SK-N-SH (cell line): ENCODE measurements at regions not wholly inside any gene's neighbourhood (a gene's known extent, or its start where the extent isn't known, plus 50 kb on each side); places are given as distances from the start of the nearest gene placed in this dataset.

Source experiments
- CTCF ChIA-PET: fragments of 300-600, 350-600 bp; formaldehyde crosslinking; extraction: SDS; loops from one replicate; lab custom pipeline; 2021; lab: Yijun Ruan, JAX
- POLR2A ChIA-PET: fragments of 350-600 bp; sonication (Branson Sonifier 250); formaldehyde crosslinking; extraction: SDS; loops from one replicate; lab custom pipeline; 2020; ENCODE audit warnings: antibody characterized with exemption, inconsistent platforms; lab: Yijun Ruan, JAX
- DNase-seq: peaks from one replicate; pipeline ENCODE4 v3.0.0; 2012
- H2AFZ ChIP-seq: fragments of 200-600 bp; sonication (generic); 2 replicates; pipeline ENCODE4 v1.8.1; 2016; ENCODE audit warnings: antibody characterized with exemption, mild to moderate bottlenecking, low read depth
- H3F3A ChIP-seq: fragments of 200-600 bp; sonication (generic); replicated peaks from 2 replicates; pipeline ENCODE3; 2016; ENCODE audit warnings: antibody characterized with exemption, mild to moderate bottlenecking; ENCODE audit not compliant: insufficient read depth
- H3K27ac ChIP-seq, 2 experiments: fragments of 200-500 bp in 1 of 2; fragments of 200-600 bp in 1 of 2; sonication (Bioruptor generic) in 1 of 2; sonication (generic), shearing (Covaris generic) in 1 of 2; 2 replicates each; pipeline versions ENCODE4 v1.5.1 to v1.6.1; 2014 to 2016; ENCODE audit warnings: low read depth in 2 of 2, inconsistent platforms in 1 of 2, low read length in 1 of 2, mild to moderate bottlenecking in 1 of 2, mixed read lengths in 1 of 2
- H3K27me3 ChIP-seq: fragments of 200-600 bp; sonication (generic), shearing (Covaris generic); 2 replicates; pipeline ENCODE4 v1.6.1; 2016; ENCODE audit warnings: mixed run types; ENCODE audit not compliant: insufficient read depth
- H3K36me3 ChIP-seq, 2 experiments: fragments of 200-500 bp in 1 of 2; fragments of 200-600 bp in 1 of 2; sonication (Bioruptor generic) in 1 of 2; sonication (generic) in 1 of 2; replicated peaks in 1 of 2; 2 replicates each; pipeline versions ENCODE3 to v1.5.1; 2014 to 2016; ENCODE audit warnings: low read length in 1 of 2, mild to moderate bottlenecking in 1 of 2; ENCODE audit not compliant: insufficient read depth in 2 of 2, control insufficient read depth in 1 of 2
- H3K4me1 ChIP-seq, 2 experiments: fragments of 200-500 bp in 1 of 2; fragments of 200-600 bp in 1 of 2; sonication (Bioruptor generic) in 1 of 2; sonication (generic), shearing (Covaris generic) in 1 of 2; 2 replicates each; pipeline versions ENCODE4 v1.5.1 to v1.6.1; 2014 to 2016; ENCODE audit warnings: low read depth in 1 of 2, low read length in 1 of 2, mixed run types in 1 of 2; ENCODE audit not compliant: insufficient read depth in 2 of 2, control insufficient read depth in 1 of 2
- H3K4me2 ChIP-seq: fragments of 200-600 bp; sonication (generic), shearing (Covaris generic); 2 replicates; pipeline ENCODE4 v1.6.1; 2017; ENCODE audit warnings: mixed run types
- H3K4me3 ChIP-seq, 2 experiments: fragments of 200-500 bp in 1 of 2; fragments of 200-600 bp in 1 of 2; sonication (Bioruptor generic) in 1 of 2; sonication (generic), shearing (Covaris generic) in 1 of 2; 2 replicates each; pipeline versions ENCODE4 v1.5.1 to v1.8.1; 2014 to 2016; ENCODE audit warnings: low read depth in 2 of 2, inconsistent platforms in 1 of 2, low read length in 1 of 2, mild to moderate bottlenecking in 1 of 2, mixed read lengths in 1 of 2, moderate library complexity in 1 of 2
- H3K79me2 ChIP-seq: fragments of 200-600 bp; sonication (generic); 2 replicates; pipeline ENCODE4 v1.8.1; 2017; ENCODE audit warnings: mild to moderate bottlenecking; ENCODE audit not compliant: insufficient read depth
- H3K9ac ChIP-seq: fragments of 200-600 bp; sonication (generic); 2 replicates; pipeline ENCODE4 v1.6.1; 2017; ENCODE audit warnings: mixed run types
- H3K9me2 ChIP-seq: fragments of 200-600 bp; sonication (generic); 2 replicates; pipeline ENCODE4 v1.6.1; 2017; ENCODE audit warnings: mixed run types
- H3K9me3 ChIP-seq: fragments of 200-600 bp; sonication (generic); 2 replicates; pipeline ENCODE4 v1.6.1; 2017; ENCODE audit warnings: mixed run types, mild to moderate bottlenecking, moderate library complexity
- H4K20me1 ChIP-seq: fragments of 200-600 bp; sonication (generic); 2 replicates; pipeline ENCODE4 v1.6.1; 2017; ENCODE audit warnings: mild to moderate bottlenecking, mixed run types; ENCODE audit not compliant: insufficient read depth
- ELF1 ChIP-seq: IDR thresholded peaks from 2 replicates; pipeline ENCODE4 v1.4.0; 2012
- EP300 ChIP-seq, 2 experiments: IDR thresholded peaks; 2 replicates each; pipeline versions ENCODE4 v1.4.0 to v1.6.1; 2012; ENCODE audit warnings: borderline replicate concordance in 1 of 2, low read depth in 1 of 2, low read length in 1 of 2
- EZH2phosphoT487 ChIP-seq: fragments of 200-600 bp; sonication (generic); IDR thresholded peaks from 2 replicates; pipeline ENCODE4 v1.6.1; 2017; ENCODE audit warnings: low read depth, mixed run types, mild to moderate bottlenecking, antibody characterized with exemption, moderate library complexity, borderline replicate concordance
- FOXJ3 ChIP-seq: sonication (generic); formaldehyde crosslinking; IDR thresholded peaks from 2 replicates; pipeline ENCODE4 v1.5.1; 2020; ENCODE audit warnings: mild to moderate bottlenecking, missing genetic modification reagents
- FOXM1 ChIP-seq: IDR thresholded peaks from 2 replicates; pipeline ENCODE4 v1.4.0; 2012; ENCODE audit warnings: low read depth, mild to moderate bottlenecking
- JUND ChIP-seq: IDR thresholded peaks from 2 replicates; pipeline ENCODE4 v1.4.0; 2012
- MEF2A ChIP-seq: IDR thresholded peaks from 2 replicates; pipeline ENCODE4 v1.4.0; 2012; ENCODE audit warnings: low read depth, borderline replicate concordance
- NFIC ChIP-seq: IDR thresholded peaks from 2 replicates; pipeline ENCODE4 v1.4.0; 2012; ENCODE audit warnings: borderline replicate concordance
- RCOR1 ChIP-seq: fragments of 150-350 bp; IDR thresholded peaks from 2 replicates; pipeline ENCODE4 v1.6.1; 2017; ENCODE audit warnings: antibody characterized with exemption, low read length
- RFX5 ChIP-seq: IDR thresholded peaks from 2 replicates; pipeline ENCODE4 v1.6.1; 2012; ENCODE audit warnings: mild to moderate bottlenecking, improper control_type of control experiment, low read length
- RXRA ChIP-seq: IDR thresholded peaks from 2 replicates; pipeline ENCODE4 v1.4.0; 2012; ENCODE audit warnings: low read depth, mild to moderate bottlenecking, borderline replicate concordance
- SIN3A ChIP-seq: IDR thresholded peaks from 2 replicates; pipeline ENCODE4 v1.6.1; 2012; ENCODE audit warnings: low read depth, mild to moderate bottlenecking, low read length, moderate library complexity, borderline replicate concordance
- TAF1 ChIP-seq: IDR thresholded peaks from 2 replicates; pipeline ENCODE4 v1.6.1; 2012; ENCODE audit warnings: low read depth, mild to moderate bottlenecking, low read length, moderate library complexity, borderline replicate concordance
- TCF12 ChIP-seq: IDR thresholded peaks from 2 replicates; pipeline ENCODE4 v1.4.0; 2012
- YY1 ChIP-seq: IDR thresholded peaks from 2 replicates; pipeline ENCODE4 v1.4.0; 2012; ENCODE audit warnings: low read depth, mild to moderate bottlenecking
- whole genome bisulfite sequencing: methylation state at CpG from one replicate; pipeline ENCODE4 v1.1.6; 2017; ENCODE audit warnings: low lambda C conversion rate; 5-methylcytosine and 5-hydroxymethylcytosine counted together
- TF ChIP-seq, protein P1 (sequence below): IDR thresholded peaks from 2 replicates; pipeline ENCODE4 v1.4.0; 2012; ENCODE audit warnings: low read depth, borderline replicate concordance
- TF ChIP-seq, protein P2 (sequence below): IDR thresholded peaks from 2 replicates; pipeline ENCODE4 v1.6.1; 2012; ENCODE audit warnings: mild to moderate bottlenecking, low read depth, low read length, moderate library complexity

DNA sequence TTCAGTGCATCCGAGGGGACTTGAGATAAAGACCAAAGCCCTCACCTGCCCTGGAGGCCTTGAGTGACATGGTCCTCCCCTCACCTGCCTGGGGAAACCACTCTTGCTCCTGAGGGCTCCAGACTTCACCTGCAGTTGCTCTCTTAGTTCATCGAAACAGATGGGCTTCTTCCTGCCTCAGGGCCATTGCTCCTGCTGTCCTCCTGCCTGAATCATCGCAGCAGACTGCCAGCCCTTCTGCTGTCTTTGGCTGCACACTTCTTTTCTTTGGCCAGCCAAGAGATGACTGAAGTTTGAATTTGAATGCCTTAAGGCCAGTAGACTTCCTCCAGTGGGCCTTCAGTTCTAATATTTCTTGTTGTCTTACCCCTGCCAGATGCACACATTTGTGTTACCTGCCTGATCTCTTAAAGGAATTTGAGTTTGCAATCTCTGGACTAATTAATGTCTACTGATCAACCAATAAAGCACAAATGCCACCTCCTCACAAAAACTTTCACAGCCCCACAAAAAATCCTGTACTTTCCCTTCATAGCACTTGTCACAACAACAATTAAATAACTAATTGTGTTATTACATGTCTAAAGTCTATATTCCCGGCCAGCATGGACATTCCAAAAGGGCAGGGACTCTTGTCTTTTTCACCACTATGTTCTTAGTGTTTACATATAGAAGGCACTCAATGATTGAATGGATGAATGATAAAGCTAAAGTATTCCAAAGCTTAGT, 56.7 kb upstream of the SGK1 start:
- no peak overlapping the region for H3K4me3 ChIP-seq
- WGBS = 61% methylated on average over 3 of the region's 4 CpGs
- no peaks in the 10 kb centered on the region for H3K4me1 ChIP-seq
- H2AFZ ChIP-seq = no peak overlapping the region
- H3K27ac ChIP-seq = peak overlapping the region in 1 of 2 experiments; percentile 82; a peak in 2 of 4 replicates
- H3K36me3 ChIP-seq = no peaks in the 10 kb centered on the region
- H3K9me3 ChIP-seq = no peaks in the 10 kb centered on the region
- H4K20me1 ChIP-seq = no peaks in the 10 kb centered on the region
- H3K4me2 ChIP-seq = no peak overlapping the region
- no peak overlapping the region for H3K9ac ChIP-seq
- H3K27me3 ChIP-seq = no peaks in the 10 kb centered on the region
- peaks cover 13% of the 10 kb centered on the region for H3F3A ChIP-seq
- ChIA-PET CTCF (no interaction called here), POLR2A (no interaction called here)
- no peaks in the 10 kb centered on the region for H3K79me2 ChIP-seq
- TF ChIP-seq RXRA = no peak
- TF ChIP-seq MEF2A = no peak
- no peak for TF ChIP-seq RCOR1
- H3K9me2 ChIP-seq = no peaks in the 10 kb centered on the region
- DNase-seq = no peak

DNA sequence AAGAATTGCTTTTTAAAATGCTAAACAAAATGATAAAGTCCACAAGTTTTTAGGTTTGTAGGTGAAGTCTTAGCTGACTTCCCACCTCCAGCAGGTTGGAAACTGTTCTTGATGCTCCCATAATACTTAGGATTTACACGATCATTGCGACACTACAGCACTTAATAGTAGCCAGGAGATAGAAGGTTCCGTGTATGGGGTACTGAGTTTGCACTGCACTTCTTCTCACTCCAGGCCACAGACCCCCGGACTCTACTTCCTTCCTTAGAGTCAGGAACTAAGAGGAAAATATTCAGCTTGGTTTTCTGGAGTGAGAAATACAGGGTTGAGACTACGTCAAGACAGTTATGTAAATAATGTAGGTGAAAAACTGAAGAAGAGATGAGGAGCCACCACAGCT, 56.1 kb upstream of the SGK1 start:
- no peaks in the 10 kb centered on the region for H3K9me2 ChIP-seq
- peaks cover 13% of the 10 kb centered on the region for H3F3A ChIP-seq
- no peaks in the 10 kb centered on the region for H3K79me2 ChIP-seq
- no peaks in the 10 kb centered on the region for H4K20me1 ChIP-seq
- H2AFZ ChIP-seq = no peak overlapping the region
- no peak for DNase-seq
- no peak overlapping the region for H3K4me3 ChIP-seq
- peak overlapping the region in 1 of 2 experiments; percentile 82; a peak in 2 of 4 replicates for H3K27ac ChIP-seq
- CTCF ChIA-PET = interaction anchor here (0.8 kb wide), 1 partner anchor 218 kb away, joined by 3 read pairs; no protein-coding TSS in a partner anchor
- H3K27me3 ChIP-seq = no peaks in the 10 kb centered on the region
- no peak overlapping the region for H3K4me2 ChIP-seq
- H3K36me3 ChIP-seq = no peaks in the 10 kb centered on the region
- H3K9ac ChIP-seq = no peak overlapping the region
- TF ChIP-seq SIN3A (no peak), RFX5 (no peak), NFIC (no peak), FOXJ3 (CRISPR knock-in tag) (no peak), TAF1 (no peak), YY1 (no peak), EZH2phosphoT487 (no peak), ELF1 (no peak), TCF12 (no peak), EP300 (IDR thresholded peaks at IDR 0.05; ENCODE audit: borderline replicate concordance in 1 of 2, low read depth in 1 of 2, low read length in 1 of 2) (no peak), FOXM1 (no peak), JUND (no peak), RXRA (no peak)
- TF ChIP-seq, protein P1, sequence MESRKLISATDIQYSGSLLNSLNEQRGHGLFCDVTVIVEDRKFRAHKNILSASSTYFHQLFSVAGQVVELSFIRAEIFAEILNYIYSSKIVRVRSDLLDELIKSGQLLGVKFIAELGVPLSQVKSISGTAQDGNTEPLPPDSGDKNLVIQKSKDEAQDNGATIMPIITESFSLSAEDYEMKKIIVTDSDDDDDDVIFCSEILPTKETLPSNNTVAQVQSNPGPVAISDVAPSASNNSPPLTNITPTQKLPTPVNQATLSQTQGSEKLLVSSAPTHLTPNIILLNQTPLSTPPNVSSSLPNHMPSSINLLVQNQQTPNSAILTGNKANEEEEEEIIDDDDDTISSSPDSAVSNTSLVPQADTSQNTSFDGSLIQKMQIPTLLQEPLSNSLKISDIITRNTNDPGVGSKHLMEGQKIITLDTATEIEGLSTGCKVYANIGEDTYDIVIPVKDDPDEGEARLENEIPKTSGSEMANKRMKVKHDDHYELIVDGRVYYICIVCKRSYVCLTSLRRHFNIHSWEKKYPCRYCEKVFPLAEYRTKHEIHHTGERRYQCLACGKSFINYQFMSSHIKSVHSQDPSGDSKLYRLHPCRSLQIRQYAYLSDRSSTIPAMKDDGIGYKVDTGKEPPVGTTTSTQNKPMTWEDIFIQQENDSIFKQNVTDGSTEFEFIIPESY = no peak
- TF ChIP-seq, protein P2, sequence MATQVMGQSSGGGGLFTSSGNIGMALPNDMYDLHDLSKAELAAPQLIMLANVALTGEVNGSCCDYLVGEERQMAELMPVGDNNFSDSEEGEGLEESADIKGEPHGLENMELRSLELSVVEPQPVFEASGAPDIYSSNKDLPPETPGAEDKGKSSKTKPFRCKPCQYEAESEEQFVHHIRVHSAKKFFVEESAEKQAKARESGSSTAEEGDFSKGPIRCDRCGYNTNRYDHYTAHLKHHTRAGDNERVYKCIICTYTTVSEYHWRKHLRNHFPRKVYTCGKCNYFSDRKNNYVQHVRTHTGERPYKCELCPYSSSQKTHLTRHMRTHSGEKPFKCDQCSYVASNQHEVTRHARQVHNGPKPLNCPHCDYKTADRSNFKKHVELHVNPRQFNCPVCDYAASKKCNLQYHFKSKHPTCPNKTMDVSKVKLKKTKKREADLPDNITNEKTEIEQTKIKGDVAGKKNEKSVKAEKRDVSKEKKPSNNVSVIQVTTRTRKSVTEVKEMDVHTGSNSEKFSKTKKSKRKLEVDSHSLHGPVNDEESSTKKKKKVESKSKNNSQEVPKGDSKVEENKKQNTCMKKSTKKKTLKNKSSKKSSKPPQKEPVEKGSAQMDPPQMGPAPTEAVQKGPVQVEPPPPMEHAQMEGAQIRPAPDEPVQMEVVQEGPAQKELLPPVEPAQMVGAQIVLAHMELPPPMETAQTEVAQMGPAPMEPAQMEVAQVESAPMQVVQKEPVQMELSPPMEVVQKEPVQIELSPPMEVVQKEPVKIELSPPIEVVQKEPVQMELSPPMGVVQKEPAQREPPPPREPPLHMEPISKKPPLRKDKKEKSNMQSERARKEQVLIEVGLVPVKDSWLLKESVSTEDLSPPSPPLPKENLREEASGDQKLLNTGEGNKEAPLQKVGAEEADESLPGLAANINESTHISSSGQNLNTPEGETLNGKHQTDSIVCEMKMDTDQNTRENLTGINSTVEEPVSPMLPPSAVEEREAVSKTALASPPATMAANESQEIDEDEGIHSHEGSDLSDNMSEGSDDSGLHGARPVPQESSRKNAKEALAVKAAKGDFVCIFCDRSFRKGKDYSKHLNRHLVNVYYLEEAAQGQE = no peak
- 81% methylated on average over 5 of the region's 5 CpGs for WGBS
- H3K4me1 ChIP-seq = no peaks in the 10 kb centered on the region; a peak in 1 of 4 replicates
- POLR2A ChIA-PET = no interaction called here
- no peaks in the 10 kb centered on the region for H3K9me3 ChIP-seq
